Raji (cell line): ENCODE measurements at regions not wholly inside any gene's neighbourhood (a gene's known extent, or its start where the extent isn't known, plus 50 kb on each side); places are given as distances from the start of the nearest gene placed in this dataset.

ENCODE experiments used
- POLR2A ChIP-seq: IDR thresholded peaks from 2 replicates; pipeline ENCODE4 v1.6.1; 2011; ENCODE audit warnings: low read depth, low read length, control low read depth; ENCODE audit not compliant: insufficient read depth

- TF ChIP-seq POLR2A = no peak
Observed at GRCh38 chr12:94700662-94701061, 50.3 kb upstream of the TMCC3 start.
